Common myeloid progenitor, CD34-positive (primary cell): ENCODE measurements at regions not wholly inside any gene's neighbourhood (a gene's known extent, or its start where the extent isn't known, plus 50 kb on each side); places are given as distances from the start of the nearest gene placed in this dataset.

Source experiments
- CTCF ChIA-PET: fragments of 350-600 bp; sonication (Branson Sonifier 250); formaldehyde crosslinking; loops from one replicate; lab custom pipeline; 2021; ENCODE audit warnings: antibody characterized with exemption; lab: Charles Lee
- POLR2A ChIA-PET: fragments of 350-600 bp; sonication (Branson Sonifier 250); formaldehyde crosslinking; loops from one replicate; lab custom pipeline; 2021; ENCODE audit warnings: antibody characterized with exemption; lab: Charles Lee
- DNase-seq, 3 donors: peaks; one replicate each; pipeline versions ENCODE4 v3.0.0 to v3.0.0-alpha.2; 2013
- H3K27ac ChIP-seq, 2 experiments: 1 replicate in 1 of 2; 2 replicates in 1 of 2; pipeline ENCODE4 v1.7.0; 2013; ENCODE audit warnings: inconsistent platforms in 2 of 2, low read length in 2 of 2, mild to moderate bottlenecking in 2 of 2, low read depth in 1 of 2, moderate library complexity in 1 of 2; ENCODE audit not compliant: severe bottlenecking in 2 of 2, insufficient read depth in 1 of 2, poor library complexity in 1 of 2
- H3K27me3 ChIP-seq, 5 experiments: replicated peaks in 2 of 5; 1 replicate in 3 of 5; 2 replicates in 2 of 5; pipeline versions ENCODE4 v1.6.1 to v1.7.0; 2013; ENCODE audit warnings: low read length in 4 of 5, mild to moderate bottlenecking in 2 of 5, moderate library complexity in 2 of 5, inconsistent platforms in 1 of 5; ENCODE audit not compliant: insufficient read depth in 5 of 5, control insufficient read depth in 4 of 5
- H3K36me3 ChIP-seq, 4 experiments: 1 replicate in 2 of 4; 2 replicates in 2 of 4; pipeline versions ENCODE4 v1.6.1 to v1.7.0; 2013; ENCODE audit warnings: low read length in 3 of 4, control low read depth in 1 of 4, mild to moderate bottlenecking in 1 of 4; ENCODE audit not compliant: control insufficient read depth in 4 of 4, insufficient read depth in 4 of 4
- H3K4me1 ChIP-seq, 4 experiments: 1 replicate in 3 of 4; 2 replicates in 1 of 4; pipeline versions ENCODE4 v1.6.1 to v1.7.1; 2013; ENCODE audit warnings: low read length in 3 of 4, mild to moderate bottlenecking in 3 of 4, control low read depth in 1 of 4, inconsistent platforms in 1 of 4, moderate library complexity in 1 of 4; ENCODE audit not compliant: control insufficient read depth in 4 of 4, insufficient read depth in 4 of 4; ENCODE audit errors: control extremely low read depth in 1 of 4
- H3K4me3 ChIP-seq, 7 experiments: 1 replicate in 4 of 7; 2 replicates in 3 of 7; pipeline versions ENCODE4 v1.5.1 to v1.7.0; 2013; ENCODE audit warnings: mild to moderate bottlenecking in 7 of 7, low read length in 6 of 7, moderate library complexity in 6 of 7, inconsistent platforms in 2 of 7, low read depth in 2 of 7, control low read depth in 1 of 7; ENCODE audit not compliant: insufficient read depth in 4 of 7, control insufficient read depth in 1 of 7; ENCODE audit errors: extremely low read depth in 1 of 7
- H3K9me3 ChIP-seq, 5 experiments: 1 replicate in 4 of 5; 2 replicates in 1 of 5; pipeline versions ENCODE4 v1.6.1 to v1.7.1; 2013; ENCODE audit warnings: low read length in 4 of 5, mild to moderate bottlenecking in 2 of 5, inconsistent platforms in 1 of 5, low read depth in 1 of 5, moderate library complexity in 1 of 5; ENCODE audit not compliant: control insufficient read depth in 4 of 5, insufficient read depth in 2 of 5; ENCODE audit errors: control extremely low read depth in 1 of 5
- WGBS: methylation state at CpG from one replicate; pipeline ENCODE4 v1.1.5; 2013; ENCODE audit not compliant: insufficient coverage; 5-methylcytosine and 5-hydroxymethylcytosine counted together

GRCh38 chr2:200054681-200055468, 99.5 kb downstream of the MAIP1 start:
- H3K27ac ChIP-seq: no peak overlapping the region
- no peaks in the 10 kb centered on the region for H3K36me3 ChIP-seq
- ChIA-PET CTCF (no interaction called here), POLR2A (no interaction called here)
- no peak for DNase-seq
- H3K4me1 ChIP-seq: peaks cover 0 to 3% (median 0%) of the 10 kb centered on the region in 4 experiments
- H3K4me3 ChIP-seq: no peak overlapping the region
- H3K9me3 ChIP-seq: peaks cover 0 to 6% (median 0%) of the 10 kb centered on the region in 5 experiments
- H3K27me3 ChIP-seq: no peaks in the 10 kb centered on the region
- WGBS: 89% methylated on average over 15 of the region's 15 CpGs

GRCh38 chr2:200056105-200056504, 100.7 kb downstream of the MAIP1 start:
- ChIA-PET CTCF (interaction anchor here (1.1 kb wide), 1 partner anchor 76 kb away, joined by 3 read pairs; no protein-coding TSS in a partner anchor), POLR2A (no interaction called here)
- no peak for DNase-seq

DNA sequence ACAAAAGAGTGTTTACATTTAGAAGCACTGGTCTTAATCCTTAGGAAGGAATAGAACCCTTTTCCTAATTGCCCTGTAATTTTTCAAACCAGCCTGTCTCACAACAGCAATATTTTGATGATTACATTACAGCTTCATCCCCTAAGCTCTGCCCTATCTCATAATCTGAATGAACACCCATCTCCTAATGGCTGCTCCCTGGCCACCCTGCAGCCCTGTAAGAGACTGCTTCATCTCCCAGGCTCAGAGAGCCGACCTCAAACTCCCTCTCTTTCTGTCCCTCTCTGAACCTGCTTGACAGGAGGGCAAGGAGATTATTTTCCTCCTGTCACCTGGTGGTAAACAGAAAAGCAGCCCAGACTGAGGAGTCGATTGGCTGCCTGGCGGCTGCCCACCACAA, 107.8 kb downstream of the MAIP1 start:
- ChIA-PET CTCF (no interaction called here), POLR2A (no interaction called here)
- no peaks in the 10 kb centered on the region for H3K4me1 ChIP-seq
- DNase-seq: no peak
- no peaks in the 10 kb centered on the region for H3K36me3 ChIP-seq
- no peak overlapping the region for H3K27ac ChIP-seq
- 89% methylated on average over 3 of the region's 3 CpGs for WGBS
- peaks cover 0 to 3% (median 0%) of the 10 kb centered on the region in 5 experiments for H3K9me3 ChIP-seq
- H3K27me3 ChIP-seq: no peaks in the 10 kb centered on the region
- H3K4me3 ChIP-seq: no peak overlapping the region

More at GRCh38 chr2:200056105-200056504, 100.7 kb downstream of the MAIP1 start:
- Histone ChIP-seq H3K9me3 (peaks cover 0 to 6% (median 0%) of the 10 kb centered on the region in 5 experiments), H3K4me3 (no peak overlapping the region), H3K27ac (no peak overlapping the region), H3K36me3 (no peaks in the 10 kb centered on the region), H3K4me1 (no peaks in the 10 kb centered on the region), H3K27me3 (no peaks in the 10 kb centered on the region)
- WGBS: 86% methylated on average over 1 of the region's 3 CpGs

GRCh38 chr2:200064879-200065278, 109.5 kb downstream of the MAIP1 start:
- ChIA-PET CTCF (no interaction called here), POLR2A (no interaction called here)
- WGBS: 90% methylated on average over 1 of the region's 1 CpG
- no peak overlapping the region for H3K27ac ChIP-seq
- no peak overlapping the region for H3K4me3 ChIP-seq
- peaks cover 0 to 3% (median 0%) of the 10 kb centered on the region in 5 experiments for H3K9me3 ChIP-seq
- no peaks in the 10 kb centered on the region for H3K36me3 ChIP-seq
- DNase-seq: no peak
- H3K4me1 ChIP-seq: no peaks in the 10 kb centered on the region
- H3K27me3 ChIP-seq: no peaks in the 10 kb centered on the region

DNA sequence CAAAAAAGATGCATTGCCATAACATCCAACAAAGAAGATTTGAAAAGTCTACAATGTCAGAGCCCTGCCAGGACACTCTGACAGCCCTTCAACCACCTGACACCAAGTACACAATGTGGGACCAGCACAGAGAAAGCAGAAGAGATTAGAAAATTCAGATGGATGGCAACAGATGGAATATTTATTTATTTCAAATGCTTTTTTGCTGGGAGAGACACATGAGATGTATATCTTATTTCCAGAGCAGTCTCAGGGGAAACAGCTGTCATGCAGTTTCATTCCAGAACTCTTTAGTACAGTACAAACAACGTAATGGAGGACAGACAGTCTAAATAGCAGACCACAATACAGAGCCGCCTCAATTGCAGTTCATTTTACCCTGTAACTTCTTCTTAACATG, 110.1 kb downstream of the MAIP1 start:
- ChIA-PET CTCF (no interaction called here), POLR2A (no interaction called here)
- Histone ChIP-seq H3K4me1 (no peaks in the 10 kb centered on the region), H3K9me3 (peaks cover 0 to 3% (median 0%) of the 10 kb centered on the region in 5 experiments), H3K27ac (no peak overlapping the region), H3K36me3 (no peaks in the 10 kb centered on the region), H3K4me3 (no peak overlapping the region), H3K27me3 (no peaks in the 10 kb centered on the region)
- DNase-seq: no peak
- WGBS: 58% methylated on average over 2 of the region's 2 CpGs

DNA sequence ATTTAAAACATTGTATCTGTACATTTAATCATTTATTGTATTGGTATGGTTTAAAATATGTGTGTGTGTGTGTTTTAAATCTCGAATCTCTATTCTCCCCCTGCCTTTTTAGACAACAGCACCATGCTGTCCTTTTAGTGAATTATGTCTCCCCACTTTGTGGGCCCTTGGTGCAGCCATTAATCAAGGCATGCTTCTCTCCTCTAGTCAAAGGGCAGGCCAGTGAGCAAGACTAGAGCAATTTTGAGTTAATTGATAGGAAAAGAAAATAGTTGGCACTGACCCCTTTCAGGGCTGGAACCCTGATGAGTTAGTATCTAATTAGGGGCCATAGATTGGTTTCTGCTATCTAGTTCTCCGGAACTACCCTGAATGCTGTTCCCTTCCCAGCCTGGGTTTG, 111.0 kb downstream of the MAIP1 start:
- DNase-seq: no peak
- Histone ChIP-seq H3K27ac (no peak overlapping the region), H3K27me3 (no peaks in the 10 kb centered on the region), H3K4me1 (no peaks in the 10 kb centered on the region), H3K9me3 (peaks cover 0 to 3% (median 0%) of the 10 kb centered on the region in 5 experiments), H3K36me3 (no peaks in the 10 kb centered on the region), H3K4me3 (no peak overlapping the region)
- WGBS: 100% methylated on average over 1 of the region's 2 CpGs
- ChIA-PET POLR2A (no interaction called here), CTCF (no interaction called here)

- Histone ChIP-seq H3K4me3 (no peak overlapping the region), H3K9me3 (peaks cover 0 to 9% (median 3%) of the 10 kb centered on the region in 5 experiments), H3K27ac (no peak overlapping the region), H3K4me1 (no peaks in the 10 kb centered on the region), H3K27me3 (no peaks in the 10 kb centered on the region), H3K36me3 (no peaks in the 10 kb centered on the region)
- CTCF ChIA-PET: no interaction called here
- POLR2A ChIA-PET: no interaction called here
- no peak for DNase-seq
Measured at GRCh38 chr2:200068642-200069041, 113.3 kb downstream of the MAIP1 start.
